ENCODE measurements at regions not wholly inside any gene's neighbourhood (a gene's known extent, or its start where the extent isn't known, plus 50 kb on each side); places are given as distances from the start of the nearest gene placed in this dataset.

- peak; percentile 49 for DNase-seq (ENCODE audit: low read depth)
These were observed 616.7 kb upstream of the DAB2 start for GRCh38 chr5:40041452-40041851.

DNA sequence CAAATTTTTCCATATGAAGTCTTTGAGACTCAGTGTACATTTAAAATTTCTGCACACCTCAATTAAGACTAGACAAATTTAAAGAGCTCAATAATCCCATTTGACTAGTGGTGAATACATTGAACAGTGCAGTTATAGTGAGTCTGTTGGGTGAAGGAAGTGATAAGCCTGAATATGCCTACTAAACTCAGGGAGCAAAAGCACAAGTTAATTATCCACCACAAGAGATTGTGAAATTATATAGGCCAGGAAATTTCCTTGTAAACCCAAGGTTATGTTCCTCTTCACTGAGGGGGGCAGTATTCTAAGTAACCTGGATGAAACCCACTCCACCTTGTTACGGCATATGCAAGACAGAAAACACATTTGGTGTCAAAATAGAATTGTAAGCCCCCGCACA is 612.9 kb upstream of the DAB2 start:
- no peak for DNase-seq (ENCODE audit: low read depth)

DNA sequence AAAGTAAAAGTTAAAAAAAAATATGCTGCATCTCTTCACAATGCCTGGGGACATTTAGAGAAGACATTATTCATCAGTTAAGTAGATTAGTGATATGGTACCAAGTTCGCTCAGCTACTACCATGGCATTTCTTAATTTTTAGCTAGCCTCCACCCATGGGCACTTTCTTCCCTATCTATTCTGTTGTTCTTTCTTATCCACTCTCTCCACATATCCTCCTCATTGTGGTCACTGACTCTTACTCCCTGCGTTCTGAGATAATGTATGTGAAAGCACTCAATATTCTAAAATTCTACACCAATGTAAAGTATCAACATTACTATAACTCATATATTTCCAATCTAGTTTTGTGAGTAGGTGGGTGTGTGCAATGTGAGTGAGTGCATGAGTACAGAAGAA is 609.7 kb upstream of the DAB2 start:
- DNase-seq (ENCODE audit: low read depth): no peak

DNA sequence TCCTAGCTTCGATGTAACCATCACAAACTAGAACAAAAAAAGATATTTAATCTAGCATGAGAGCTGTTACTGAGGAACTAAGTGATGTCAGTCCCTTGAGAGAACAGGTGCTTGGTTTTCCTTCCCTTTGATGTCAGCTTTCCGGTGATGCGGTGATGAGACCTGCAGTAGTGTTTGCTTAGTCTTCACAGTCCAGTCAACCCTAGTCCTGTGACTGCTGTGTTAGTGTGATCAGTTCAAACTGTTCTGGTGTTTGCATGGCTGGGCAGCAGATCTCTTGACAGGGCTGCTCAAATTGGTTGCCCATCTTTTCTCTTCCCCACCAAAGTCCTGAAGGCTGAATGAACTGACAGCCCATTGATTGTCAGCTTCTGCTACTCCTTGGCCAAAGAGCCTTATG is 608.6 kb upstream of the DAB2 start:
- no peak for DNase-seq (ENCODE audit: low read depth)

GRCh38 chr5:40033009-40033408 is 608.2 kb upstream of the DAB2 start:
- DNase-seq (ENCODE audit: low read depth): no peak

- no peak for DNase-seq (ENCODE audit: low read depth)
These were observed 605.9 kb upstream of the DAB2 start for GRCh38 chr5:40030661-40031060.

GRCh38 chr5:40029711-40030495 is 605.1 kb upstream of the DAB2 start:
- DNase-seq (ENCODE audit: low read depth): no peak

GRCh38 chr5:40027400-40027799 is 602.6 kb upstream of the DAB2 start:
- no peak for DNase-seq (ENCODE audit: low read depth)

- no peak for DNase-seq (ENCODE audit: low read depth)
These were observed 600.8 kb upstream of the DAB2 start for GRCh38 chr5:40025586-40025985.

- DNase-seq (ENCODE audit: low read depth): no peak
These were observed 597.3 kb upstream of the DAB2 start for GRCh38 chr5:40022057-40022456.

DNA sequence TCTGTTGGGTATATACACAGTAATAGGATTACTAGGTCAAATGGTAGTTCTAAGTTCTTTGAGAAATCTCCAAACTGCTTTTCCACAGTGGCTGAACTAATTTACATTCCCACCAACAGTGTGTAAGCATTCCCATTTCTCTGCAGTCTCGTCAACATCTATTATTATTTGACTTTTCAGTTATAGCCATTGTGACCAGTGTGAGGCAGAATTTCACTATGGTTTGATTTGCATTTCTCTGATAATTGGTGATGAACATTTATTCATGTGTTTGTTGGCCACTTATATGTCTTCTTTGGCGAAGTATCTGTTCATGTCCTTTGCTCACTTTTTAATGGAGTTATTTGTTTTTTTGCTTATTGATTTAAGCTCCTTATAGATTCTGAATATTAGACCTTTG is 596.2 kb upstream of the DAB2 start:
- no peak for DNase-seq (ENCODE audit: low read depth)

DNA sequence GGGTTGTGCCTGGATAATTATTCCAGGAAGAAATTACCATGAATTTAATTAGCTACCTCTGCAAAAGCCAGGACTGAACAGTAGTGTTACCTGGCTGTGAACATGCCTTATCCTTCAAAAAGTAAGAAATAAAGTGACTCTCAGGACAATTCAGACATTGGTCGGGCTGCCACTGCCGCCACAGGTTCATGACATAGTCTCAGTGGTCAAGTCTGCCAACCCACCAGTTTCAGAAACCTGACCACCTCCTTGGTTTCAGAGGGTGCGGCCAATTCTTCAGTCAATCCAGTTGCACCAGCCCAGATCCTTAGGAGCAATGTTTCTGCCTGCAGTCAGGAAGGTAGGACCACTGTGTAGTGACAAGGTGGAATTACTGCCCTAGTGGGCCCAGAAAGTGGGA is 593.1 kb upstream of the DAB2 start:
- DNase-seq (ENCODE audit: low read depth): no peak

- DNase-seq (ENCODE audit: low read depth): no peak
These were observed 592.4 kb upstream of the DAB2 start for GRCh38 chr5:40017135-40017534.

DNA sequence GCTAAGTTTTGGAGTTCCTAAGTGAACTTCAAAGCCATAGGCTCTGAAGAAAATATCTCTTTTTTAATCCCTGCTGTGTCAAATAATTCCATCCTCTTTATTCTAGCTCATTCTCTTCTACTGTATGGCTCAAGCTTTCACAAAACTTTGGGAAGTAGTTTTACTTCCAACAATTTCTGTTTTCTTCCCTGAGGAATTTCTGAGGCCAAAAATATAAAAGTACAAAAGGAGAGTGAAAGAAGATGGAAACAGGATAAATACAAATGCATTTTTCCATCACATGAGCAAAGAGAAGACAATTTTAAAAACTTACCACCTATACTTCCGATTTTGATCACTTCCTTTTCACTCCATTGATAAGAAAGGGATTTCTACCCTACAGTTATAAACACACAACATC is 585.7 kb upstream of the DAB2 start:
- DNase-seq (ENCODE audit: low read depth): no peak

DNA sequence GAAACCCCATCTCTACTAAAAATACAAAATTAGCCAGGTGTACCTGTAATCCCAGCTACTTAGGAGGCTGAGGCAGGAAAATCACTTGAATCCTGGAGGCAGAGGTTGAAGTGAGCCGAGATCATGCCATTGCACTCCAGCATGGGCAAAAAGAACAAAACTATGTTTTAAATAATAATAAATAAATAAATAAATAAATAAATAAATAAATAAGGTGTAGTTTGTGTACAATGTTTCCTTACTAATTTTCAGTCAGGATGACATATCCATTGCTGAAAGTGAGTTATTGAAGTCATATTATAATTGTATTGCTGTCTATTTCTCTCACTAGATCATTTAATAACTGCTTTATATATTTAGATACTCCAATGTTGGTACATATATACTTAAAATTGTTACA is 581.5 kb upstream of the DAB2 start:
- no peak for DNase-seq (ENCODE audit: low read depth)

DNA sequence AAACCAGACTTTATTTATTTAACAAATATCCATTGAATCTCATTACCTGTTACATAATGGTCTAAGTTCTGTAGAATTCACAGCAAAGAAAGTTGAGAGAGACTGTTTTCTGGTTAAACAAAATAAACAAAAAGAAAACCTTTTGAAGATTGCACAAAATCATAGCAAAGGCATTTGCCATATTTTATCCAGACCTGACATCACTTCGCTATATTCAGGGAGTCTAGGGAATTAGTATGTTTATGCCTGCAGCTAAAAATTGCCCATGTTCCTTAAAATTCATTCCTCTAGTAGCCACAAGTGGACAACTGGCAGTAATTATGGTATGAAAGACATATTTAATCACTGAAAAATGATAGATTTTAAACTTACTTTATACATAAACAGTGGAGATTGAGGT is 577.0 kb upstream of the DAB2 start:
- no peak for DNase-seq (ENCODE audit: low read depth)

DNA sequence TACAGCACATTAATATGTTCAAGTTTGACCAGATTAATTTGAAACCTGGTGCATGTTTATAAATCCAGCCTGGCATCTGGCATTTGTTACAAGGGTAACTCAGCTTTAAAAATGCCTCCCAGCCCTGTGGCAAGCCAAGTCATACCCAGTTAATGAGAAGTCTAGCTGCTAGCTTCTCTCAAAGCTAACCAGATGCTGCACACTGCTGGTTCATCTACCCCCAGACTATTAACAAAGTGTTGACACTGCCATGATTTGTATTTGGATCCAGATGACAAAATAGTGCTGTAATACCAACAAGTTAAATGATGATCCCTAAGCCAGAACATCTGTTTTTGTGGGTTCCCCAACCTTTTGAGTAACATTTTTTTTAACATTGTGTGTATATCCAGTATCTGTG is 573.7 kb upstream of the DAB2 start:
- DNase-seq (ENCODE audit: low read depth): no peak

GRCh38 chr5:39995990-39996389 is 571.2 kb upstream of the DAB2 start:
- no peak for DNase-seq (ENCODE audit: low read depth)

GRCh38 chr5:39992617-39993202 is 567.9 kb upstream of the DAB2 start:
- peak; percentile 36 for DNase-seq (ENCODE audit: low read depth)

DNA sequence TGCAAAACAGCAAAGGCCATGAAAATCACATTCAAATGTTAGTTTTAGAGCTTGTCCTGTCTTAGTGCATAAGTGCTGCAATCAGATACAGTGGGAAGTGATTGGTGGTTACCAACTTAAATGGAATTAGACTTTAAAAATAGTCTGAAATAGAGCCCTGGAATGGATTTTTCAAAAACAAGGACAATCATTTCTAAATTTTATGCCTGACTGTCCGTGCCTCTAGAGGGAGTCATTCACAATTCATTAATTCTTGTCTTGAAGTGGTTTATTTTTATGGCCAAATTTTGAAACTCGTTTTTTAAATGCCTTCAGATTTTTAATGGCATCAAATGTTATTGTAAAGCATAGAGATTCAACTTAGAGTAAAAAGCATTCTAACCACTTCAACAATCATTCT is 561.8 kb upstream of the DAB2 start:
- peak; percentile 3 for DNase-seq (ENCODE audit: low read depth)

GRCh38 chr5:39980056-39980455 is 555.3 kb upstream of the DAB2 start:
- DNase-seq (ENCODE audit: low read depth): peak; percentile 22

DNA sequence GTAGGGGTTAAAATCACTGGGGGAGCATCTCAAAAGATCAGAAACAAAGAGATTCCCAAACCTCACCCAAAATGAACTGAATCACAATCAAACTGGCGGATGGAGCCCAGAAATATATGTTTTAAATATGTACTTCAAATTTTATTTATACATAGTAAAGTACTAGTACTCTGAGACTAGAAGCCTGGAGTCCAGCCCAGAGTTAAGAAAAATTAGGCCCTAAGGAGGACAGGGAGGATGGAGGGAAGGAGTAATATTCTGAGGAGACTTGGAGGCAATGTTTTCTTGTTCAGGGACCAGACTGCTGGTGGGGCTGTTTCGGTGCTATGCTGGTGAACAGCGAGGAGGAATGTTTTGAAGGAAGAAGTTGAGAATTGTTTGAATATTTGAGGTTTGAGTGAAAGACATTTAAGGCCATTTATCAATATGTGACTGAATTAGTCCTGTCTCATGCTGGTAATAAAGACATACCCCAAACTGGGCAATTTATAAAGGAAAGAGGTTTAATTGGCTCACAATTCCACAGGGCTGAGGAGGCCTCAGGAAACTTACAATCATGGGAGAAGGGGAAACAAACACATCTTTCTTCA is 552.4 kb upstream of the DAB2 start:
- DNase-seq (ENCODE audit: low read depth): no peak

DNA sequence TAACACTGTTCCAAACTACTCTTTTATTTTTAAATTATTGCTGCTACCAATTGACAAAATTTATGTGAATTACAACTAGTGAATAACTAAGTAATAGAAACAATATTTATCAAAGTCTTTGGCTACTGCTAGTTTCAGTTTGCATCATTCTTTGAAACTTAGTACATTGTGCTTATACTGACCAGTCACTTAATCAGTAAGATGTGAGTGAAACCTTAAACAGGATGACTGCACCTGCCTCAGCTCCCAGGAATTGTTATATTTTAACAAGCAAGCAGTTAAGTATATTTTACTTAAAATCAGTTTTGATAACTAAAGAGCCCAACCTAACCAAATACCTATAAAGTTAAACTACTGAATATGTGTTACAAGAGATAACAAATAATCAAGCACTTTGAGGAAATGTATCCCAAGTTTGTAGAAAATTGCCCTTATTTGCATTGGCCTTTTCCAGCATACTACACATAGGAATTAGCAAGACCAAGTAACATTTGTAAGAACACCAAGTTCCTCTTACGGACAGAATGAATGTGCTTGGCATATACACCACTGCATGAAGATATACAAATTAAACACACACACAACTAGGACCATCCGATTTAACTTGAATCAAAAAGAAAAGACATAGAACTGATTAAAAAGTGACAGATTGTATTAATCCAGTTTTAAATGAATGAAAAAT is 545.5 kb upstream of the DAB2 start:
- DNase-seq (ENCODE audit: low read depth): no peak
